ENCODE measurements at regions not wholly inside any gene's neighbourhood (a gene's known extent, or its start where the extent isn't known, plus 50 kb on each side); places are given as distances from the start of the nearest gene placed in this dataset.

GRCh38 chr10:44240584-44241205 is 144.2 kb downstream of the CXCL12 start:
- TF ChIP-seq POLR2A (IDR thresholded peaks at IDR 0.05; ENCODE audit: low read length) = no peak
- no peak for TF ChIP-seq GATA1 (IDR thresholded peaks at IDR 0.05; ENCODE audit: low read depth, low read length)
